GM23248 (cell line): ENCODE measurements at regions not wholly inside any gene's neighbourhood (a gene's known extent, or its start where the extent isn't known, plus 50 kb on each side); places are given as distances from the start of the nearest gene placed in this dataset.
"Not testable (repeated sequence)": the region's sequence is repeated elsewhere in the genome, so short reads cannot be mapped to it uniquely, and the experiment has no call there.

Experiments used
- DNase-seq: peaks from one replicate; pipeline ENCODE4 v3.0.0-alpha.2; 2015
- H2AFZ ChIP-seq: fragments of 200-600 bp; sonication (generic); 2 replicates; pipeline ENCODE4 v1.6.1; 2016; ENCODE audit warnings: antibody characterized with exemption
- H3F3A ChIP-seq: fragments of 200-600 bp; sonication (generic); 2 replicates; pipeline ENCODE4 v1.6.1; 2016; ENCODE audit warnings: mild to moderate bottlenecking, antibody characterized with exemption, mixed run types; ENCODE audit not compliant: insufficient read depth
- H3K27ac ChIP-seq: fragments of 200-600 bp; sonication (generic); 2 replicates; pipeline ENCODE4 v1.5.1; 2016; ENCODE audit warnings: mild to moderate bottlenecking
- H3K27me3 ChIP-seq: fragments of 200-600 bp; sonication (generic); replicated peaks from 2 replicates; pipeline ENCODE4 v1.6.1; 2016; ENCODE audit warnings: mild to moderate bottlenecking; ENCODE audit not compliant: insufficient read depth
- H3K36me3 ChIP-seq: fragments of 200-600 bp; sonication (generic); 2 replicates; pipeline ENCODE4 v1.6.1; 2016; ENCODE audit warnings: low read depth, mild to moderate bottlenecking
- H3K4me1 ChIP-seq: fragments of 200-600 bp; sonication (generic); 2 replicates; pipeline ENCODE4 v1.6.1; 2016; ENCODE audit warnings: mild to moderate bottlenecking; ENCODE audit not compliant: insufficient read depth
- H3K4me2 ChIP-seq: fragments of 200-600 bp; sonication (generic); one replicate; pipeline ENCODE4 v1.6.1; 2016; ENCODE audit warnings: mild to moderate bottlenecking; ENCODE audit not compliant: unreplicated experiment
- H3K4me3 ChIP-seq: fragments of 200-600 bp; sonication (generic); 2 replicates; pipeline ENCODE4 v1.5.1; 2016; ENCODE audit warnings: mild to moderate bottlenecking
- H3K79me2 ChIP-seq: fragments of 200-600 bp; sonication (generic); 2 replicates; pipeline ENCODE4 v1.6.1; 2016; ENCODE audit warnings: mild to moderate bottlenecking; ENCODE audit not compliant: insufficient read depth
- H3K9ac ChIP-seq: fragments of 200-600 bp; sonication (generic); 2 replicates; pipeline ENCODE4 v1.6.1; 2016; ENCODE audit warnings: mild to moderate bottlenecking
- H3K9me2 ChIP-seq: fragments of 200-600 bp; sonication (generic); 2 replicates; pipeline ENCODE4 v1.6.1; 2016; ENCODE audit warnings: mixed run types, mild to moderate bottlenecking, moderate library complexity; ENCODE audit not compliant: insufficient read depth
- H3K9me3 ChIP-seq: fragments of 200-600 bp; sonication (generic); one replicate; pipeline ENCODE4 v1.6.1; 2017; ENCODE audit warnings: low read depth
- H4K20me1 ChIP-seq: fragments of 200-600 bp; sonication (generic); 2 replicates; pipeline ENCODE4 v1.6.0; 2016; ENCODE audit not compliant: insufficient read depth
- EZH2 ChIP-seq: fragments of 200-600 bp; sonication (generic); IDR thresholded peaks from 2 replicates; pipeline ENCODE4 v1.6.1; 2018; ENCODE audit warnings: antibody characterized with exemption, mild to moderate bottlenecking; ENCODE audit not compliant: insufficient read depth, poor library complexity, severe bottlenecking
- EZH2phosphoT487 ChIP-seq: fragments of 200-600 bp; sonication (generic); IDR thresholded peaks from 2 replicates; pipeline ENCODE4 v1.6.1; 2018; ENCODE audit warnings: antibody characterized with exemption, moderate library complexity, mild to moderate bottlenecking, low read depth; ENCODE audit not compliant: insufficient read depth
- WGBS, 2 experiments: methylation state at CpG; one replicate each; pipeline ENCODE4 v1.1.6; 2015 to 2017; ENCODE audit warnings: low lambda C conversion rate in 2 of 2, low coverage in 1 of 2; ENCODE audit errors: missing lambda C conversion rate in 2 of 2; 5-methylcytosine and 5-hydroxymethylcytosine counted together
- in situ Hi-C: fragments of 300-500 bp; cut with MboI; formaldehyde crosslinking; loops from 2 replicates; pipeline ENCODE4 v1.15.0; 2020

GRCh38 chr4:110332483-110332882, 134.1 kb upstream of the ELOVL6 start:
- in situ Hi-C loops: no loop called here
- Histone ChIP-seq H4K20me1 (no peaks in the 10 kb centered on the region), H3K27ac (no peak overlapping the region)

GRCh38 chr4:110326426-110326825, 128.0 kb upstream of the ELOVL6 start:
- H3K27me3 ChIP-seq, in situ Hi-C loops, H2AFZ ChIP-seq, H4K20me1 ChIP-seq, H3F3A ChIP-seq, DNase-seq, H3K27ac ChIP-seq, H3K79me2 ChIP-seq, H3K9ac ChIP-seq, H3K4me3 ChIP-seq, H3K4me2 ChIP-seq, H3K9me2 ChIP-seq, H3K4me1 ChIP-seq, H3K9me3 ChIP-seq, H3K36me3 ChIP-seq: not testable (repeated sequence)
- WGBS, 2 experiments: 43 to 55% methylated on average over 4 of the region's 4 CpGs

More at GRCh38 chr4:110332483-110332882, 134.1 kb upstream of the ELOVL6 start:
- Histone ChIP-seq H2AFZ (no peak overlapping the region), H3K36me3 (no peaks in the 10 kb centered on the region), H3K9me2 (no peaks in the 10 kb centered on the region), H3K79me2 (no peaks in the 10 kb centered on the region), H3K4me3 (no peak overlapping the region), H3K4me1 (no peaks in the 10 kb centered on the region), H3F3A (no peaks in the 10 kb centered on the region), H3K9ac (no peak overlapping the region), H3K9me3 (no peaks in the 10 kb centered on the region), H3K27me3 (peaks cover 21% of the 10 kb centered on the region), H3K4me2 (no peak overlapping the region)
- DNase-seq: no peak
- TF ChIP-seq EZH2 (no peak), EZH2phosphoT487 (no peak)
- 28 to 34% methylated on average over 2 of the region's 2 CpGs for WGBS, 2 experiments

GRCh38 chr4:110310795-110311194, 112.4 kb upstream of the ELOVL6 start:
- H2AFZ ChIP-seq: no peak overlapping the region

GRCh38 chr4:110309675-110310074, 111.3 kb upstream of the ELOVL6 start:
- TF ChIP-seq EZH2phosphoT487 (no peak), EZH2 (no peak)
- peaks cover 9% of the 10 kb centered on the region; the same call in 1 of the 2 replicates for H3K27me3 ChIP-seq
- H3K36me3 ChIP-seq: no peaks in the 10 kb centered on the region
- H3K9me3 ChIP-seq: no peaks in the 10 kb centered on the region
- no peak overlapping the region for H3K27ac ChIP-seq
- no peak overlapping the region for H3K4me3 ChIP-seq
- H2AFZ ChIP-seq: no peak overlapping the region
- H3K79me2 ChIP-seq: no peaks in the 10 kb centered on the region
- no peaks in the 10 kb centered on the region for H3K4me1 ChIP-seq
- H3K9me2 ChIP-seq: no peaks in the 10 kb centered on the region
- H4K20me1 ChIP-seq: no peaks in the 10 kb centered on the region
- no peak overlapping the region for H3K9ac ChIP-seq
- peak; percentile 33 for DNase-seq
- H3F3A ChIP-seq: no peaks in the 10 kb centered on the region
- no peak overlapping the region for H3K4me2 ChIP-seq
- in situ Hi-C loops: loop anchor here (10.0 to 25.0 kb wide), 2 partner anchors 195 to 297 kb away; no protein-coding TSS in a partner anchor

More at GRCh38 chr4:110310795-110311194, 112.4 kb upstream of the ELOVL6 start:
- no peak overlapping the region for H3K4me2 ChIP-seq
- no peaks in the 10 kb centered on the region for H4K20me1 ChIP-seq
- no peaks in the 10 kb centered on the region for H3K9me2 ChIP-seq
- H3F3A ChIP-seq: no peaks in the 10 kb centered on the region
- no peak overlapping the region for H3K4me3 ChIP-seq
- no peak overlapping the region for H3K27ac ChIP-seq
- DNase-seq: no peak
- WGBS, 2 experiments: 87 to 90% methylated on average over 1 of the region's 1 CpG
- H3K27me3 ChIP-seq: peaks cover 9% of the 10 kb centered on the region; the same call in 1 of the 2 replicates
- H3K4me1 ChIP-seq: no peaks in the 10 kb centered on the region
- no peaks in the 10 kb centered on the region for H3K36me3 ChIP-seq
- no peaks in the 10 kb centered on the region for H3K79me2 ChIP-seq
- TF ChIP-seq EZH2phosphoT487: no peak
- no peak for TF ChIP-seq EZH2
- H3K9me3 ChIP-seq: no peaks in the 10 kb centered on the region
- no peak overlapping the region for H3K9ac ChIP-seq
- in situ Hi-C loops: loop anchor here (10.0 to 25.0 kb wide), 2 partner anchors 194 to 298 kb away; no protein-coding TSS in a partner anchor

- Histone ChIP-seq H3K4me3 (no peak overlapping the region), H4K20me1 (no peaks in the 10 kb centered on the region), H3K36me3 (no peaks in the 10 kb centered on the region), H3K4me2 (no peak overlapping the region), H3K9me2 (no peaks in the 10 kb centered on the region), H3K27me3 (peaks cover 9% of the 10 kb centered on the region; the same call in 1 of the 2 replicates), H2AFZ (no peak overlapping the region), H3K27ac (no peak overlapping the region), H3K79me2 (no peaks in the 10 kb centered on the region), H3K4me1 (no peaks in the 10 kb centered on the region), H3F3A (no peaks in the 10 kb centered on the region), H3K9me3 (no peaks in the 10 kb centered on the region), H3K9ac (no peak overlapping the region)
- WGBS, 2 experiments: 5 to 7% methylated on average over 2 of the region's 2 CpGs
- DNase-seq: no peak
- TF ChIP-seq EZH2phosphoT487 (no peak), EZH2 (no peak)
- in situ Hi-C loops: loop anchor here (25.0 kb wide), 1 partner anchor 294 kb away; no protein-coding TSS in a partner anchor
Observed at GRCh38 chr4:110306303-110306702, 107.9 kb upstream of the ELOVL6 start.
